NCI-H1930 (cell line): ENCODE measurements at regions not wholly inside any gene's neighbourhood (a gene's known extent, or its start where the extent isn't known, plus 50 kb on each side); places are given as distances from the start of the nearest gene placed in this dataset.
A peak's percentile ranks its signal among the peaks of the same experiment; 100 is the strongest.
"Not testable (repeated sequence)": the region's sequence is repeated elsewhere in the genome, so short reads cannot be mapped to it uniquely, and the experiment has no call there.

ENCODE experiments used
- DNase-seq, 2 experiments: peaks; one replicate each; lab custom pipeline; 2025; lab: John Stamatoyannopoulos, UW

- DNase-seq: no peak
Observed at GRCh38 chr15:98330258-98330657, 318.1 kb upstream of the IGF1R start.

GRCh38 chr15:98330692-98331435 is 317.5 kb upstream of the IGF1R start:
- DNase-seq: peak in 1 of 2 experiments; percentile 21

- no peak for DNase-seq
Observed at GRCh38 chr15:98331676-98332075, 316.7 kb upstream of the IGF1R start.

GRCh38 chr15:98333251-98333650 is 315.1 kb upstream of the IGF1R start:
- no peak for DNase-seq

- DNase-seq: no peak
Observed at GRCh38 chr15:98342911-98343310, 305.4 kb upstream of the IGF1R start.

- DNase-seq: no peak
Observed at GRCh38 chr15:98344591-98344990, 303.7 kb upstream of the IGF1R start.

- no peak for DNase-seq
Observed at GRCh38 chr15:98347001-98347400, 301.3 kb upstream of the IGF1R start.

GRCh38 chr15:98347866-98348265 is 300.5 kb upstream of the IGF1R start:
- no peak for DNase-seq

- DNase-seq: no peak
Observed at GRCh38 chr15:98350276-98350675, 298.1 kb upstream of the IGF1R start.

GRCh38 chr15:98358274-98358673 is 290.1 kb upstream of the IGF1R start:
- not testable (repeated sequence) for DNase-seq

- DNase-seq: no peak
Observed at GRCh38 chr15:98358971-98359370, 289.4 kb upstream of the IGF1R start.

- DNase-seq: no peak
Observed at GRCh38 chr15:98363416-98363815, 284.9 kb upstream of the IGF1R start.

GRCh38 chr15:98363955-98364354 is 284.4 kb upstream of the IGF1R start:
- DNase-seq: no peak

GRCh38 chr15:98369081-98369716 is 279.1 kb upstream of the IGF1R start:
- DNase-seq: no peak

- DNase-seq: no peak
Observed at GRCh38 chr15:98375513-98376340, 272.6 kb upstream of the IGF1R start.

GRCh38 chr15:98380721-98381120 is 267.6 kb upstream of the IGF1R start:
- DNase-seq: no peak

- no peak for DNase-seq
Observed at GRCh38 chr15:98381446-98381845, 266.9 kb upstream of the IGF1R start.

- DNase-seq: no peak
Observed at GRCh38 chr15:98382139-98382538, 266.2 kb upstream of the IGF1R start.

GRCh38 chr15:98383571-98383970 is 264.8 kb upstream of the IGF1R start:
- no peak for DNase-seq

- DNase-seq: no peak
Observed at GRCh38 chr15:98384328-98385029, 263.9 kb upstream of the IGF1R start.

- DNase-seq: no peak
Observed at GRCh38 chr15:98385752-98386381, 262.5 kb upstream of the IGF1R start.

GRCh38 chr15:98386561-98386960 is 261.8 kb upstream of the IGF1R start:
- DNase-seq: no peak
